ENCODE measurements at regions not wholly inside any gene's neighbourhood (a gene's known extent, or its start where the extent isn't known, plus 50 kb on each side); places are given as distances from the start of the nearest gene placed in this dataset.
"Not testable (repeated sequence)": the region's sequence is repeated elsewhere in the genome, so short reads cannot be mapped to it uniquely, and the experiment has no call there.

- no peak for DNase-seq
Measured at GRCh38 chr10:133019651-133020050, 68.1 kb upstream of the ADGRA1 start.

GRCh38 chr10:133019191-133019590, 68.5 kb upstream of the ADGRA1 start:
- no peak for DNase-seq

GRCh38 chr10:133018491-133018890, 69.2 kb upstream of the ADGRA1 start:
- no peak for DNase-seq

- no peak for DNase-seq
Measured at GRCh38 chr10:133017203-133017601, 70.5 kb upstream of the ADGRA1 start.

GRCh38 chr10:133016493-133017202, 71.1 kb upstream of the ADGRA1 start:
- no peak for DNase-seq

GRCh38 chr10:133015816-133016462, 71.8 kb upstream of the ADGRA1 start:
- no peak for DNase-seq

GRCh38 chr10:133015321-133015720, 72.4 kb upstream of the ADGRA1 start:
- DNase-seq, result no peak

GRCh38 chr10:133014416-133015210, 72.2 kb upstream of the CFAP46 start:
- DNase-seq, result no peak

- DNase-seq, result peak; percentile 16
Measured at GRCh38 chr10:133013463-133013862, 71.1 kb upstream of the CFAP46 start.

- DNase-seq, result peak; percentile 18
Measured at GRCh38 chr10:133012573-133013359, 70.4 kb upstream of the CFAP46 start.

GRCh38 chr10:133011882-133012281, 69.5 kb upstream of the CFAP46 start:
- no peak for DNase-seq

- not testable (repeated sequence) for DNase-seq
Measured at GRCh38 chr10:133011393-133011792, 69.0 kb upstream of the CFAP46 start.

GRCh38 chr10:133010843-133011179, 68.4 kb upstream of the CFAP46 start:
- not testable (repeated sequence) for DNase-seq

- no peak for DNase-seq
Measured at GRCh38 chr10:133010095-133010842, 67.9 kb upstream of the CFAP46 start.

- peak; percentile 26 for DNase-seq
Measured at GRCh38 chr10:133009218-133009950, 67.0 kb upstream of the CFAP46 start.

GRCh38 chr10:133008736-133009135, 66.4 kb upstream of the CFAP46 start:
- DNase-seq, result no peak

- no peak for DNase-seq
Measured at GRCh38 chr10:133008196-133008595, 65.8 kb upstream of the CFAP46 start.

- DNase-seq, result no peak
Measured at GRCh38 chr10:133007360-133007858, 65.0 kb upstream of the CFAP46 start.

- DNase-seq, result no peak
Measured at GRCh38 chr10:133006806-133007205, 64.4 kb upstream of the CFAP46 start.

- no peak for DNase-seq
Measured at GRCh38 chr10:133006202-133006601, 63.8 kb upstream of the CFAP46 start.

- DNase-seq, result no peak
Measured at GRCh38 chr10:133004478-133004877, 62.1 kb upstream of the CFAP46 start.

Data from CD4-positive, alpha-beta T cell treated with Interleukin-21 for 1 hour (primary cell).